ENCODE measurements at regions not wholly inside any gene's neighbourhood (a gene's known extent, or its start where the extent isn't known, plus 50 kb on each side); places are given as distances from the start of the nearest gene placed in this dataset.

- H3K79me2 ChIP-seq (ENCODE audit: insufficient read depth) = no peaks in the 10 kb centered on the region
- H3K9me2 ChIP-seq (ENCODE audit: insufficient read depth) = no peaks in the 10 kb centered on the region
- H3F3A ChIP-seq (ENCODE audit: insufficient read depth) = peaks cover 18% of the 10 kb centered on the region
- WGBS, 2 experiments (ENCODE audit: low coverage in 1 of 2, low lambda C conversion rate in 2 of 2, missing lambda C conversion rate in 2 of 2) = 75% methylated on average over 3 of the region's 3 CpGs
- no peak for DNase-seq
- H3K36me3 ChIP-seq (ENCODE audit: low read depth) = no peaks in the 10 kb centered on the region
- no peak overlapping the region for H3K9ac ChIP-seq
- in situ Hi-C loops (cut with MboI) = no loop called here
- no peak for TF ChIP-seq EZH2phosphoT487 (IDR thresholded peaks at IDR 0.05; ENCODE audit: insufficient read depth, low read depth)
- TF ChIP-seq EZH2 (IDR thresholded peaks at IDR 0.05; ENCODE audit: insufficient read depth, poor library complexity, severe bottlenecking) = no peak
- H3K4me3 ChIP-seq = no peak overlapping the region
- H3K9me3 ChIP-seq (ENCODE audit: low read depth) = no peaks in the 10 kb centered on the region
- no peak overlapping the region for H3K27ac ChIP-seq
- H3K4me1 ChIP-seq (ENCODE audit: insufficient read depth) = peaks cover 27% of the 10 kb centered on the region
- no peak overlapping the region for H2AFZ ChIP-seq
- no peaks in the 10 kb centered on the region for H3K27me3 ChIP-seq (replicated peaks; ENCODE audit: insufficient read depth)
- no peak overlapping the region for H3K4me2 ChIP-seq (ENCODE audit: unreplicated experiment)
- H4K20me1 ChIP-seq (ENCODE audit: insufficient read depth) = no peaks in the 10 kb centered on the region
Observed at GRCh38 chr3:66101901-66102300, 63.2 kb upstream of the MAGI1 start.

- no peak for DNase-seq
- TF ChIP-seq EZH2 (IDR thresholded peaks at IDR 0.05; ENCODE audit: insufficient read depth, poor library complexity, severe bottlenecking) (no peak), EZH2phosphoT487 (IDR thresholded peaks at IDR 0.05; ENCODE audit: insufficient read depth, low read depth) (no peak)
- Histone ChIP-seq H3K4me3 (no peak overlapping the region), H3K4me1 (ENCODE audit: insufficient read depth) (peaks cover 27% of the 10 kb centered on the region), H3K9me2 (ENCODE audit: insufficient read depth) (no peaks in the 10 kb centered on the region), H3K4me2 (ENCODE audit: unreplicated experiment) (no peak overlapping the region), H3K27me3 (replicated peaks; ENCODE audit: insufficient read depth) (no peaks in the 10 kb centered on the region), H2AFZ (no peak overlapping the region), H3K79me2 (ENCODE audit: insufficient read depth) (no peaks in the 10 kb centered on the region), H3K27ac (no peak overlapping the region), H3K9me3 (ENCODE audit: low read depth) (no peaks in the 10 kb centered on the region), H3K36me3 (ENCODE audit: low read depth) (no peaks in the 10 kb centered on the region), H3K9ac (no peak overlapping the region), H4K20me1 (ENCODE audit: insufficient read depth) (no peaks in the 10 kb centered on the region), H3F3A (ENCODE audit: insufficient read depth) (peaks cover 18% of the 10 kb centered on the region)
- in situ Hi-C loops (cut with MboI) = no loop called here
- 84 to 86% methylated on average over 1 of the region's 1 CpG for WGBS, 2 experiments (ENCODE audit: low coverage in 1 of 2, low lambda C conversion rate in 2 of 2, missing lambda C conversion rate in 2 of 2)
Observed at GRCh38 chr3:66099541-66100065, 60.9 kb upstream of the MAGI1 start.

- no peaks in the 10 kb centered on the region for H3K36me3 ChIP-seq (ENCODE audit: low read depth)
- no peaks in the 10 kb centered on the region for H3K79me2 ChIP-seq (ENCODE audit: insufficient read depth)
- H4K20me1 ChIP-seq (ENCODE audit: insufficient read depth) = no peaks in the 10 kb centered on the region
- H3K4me2 ChIP-seq (ENCODE audit: unreplicated experiment) = peak overlapping the region; percentile 47
- 8 to 18% methylated on average over 4 of the region's 4 CpGs for WGBS, 2 experiments (ENCODE audit: low coverage in 1 of 2, low lambda C conversion rate in 2 of 2, missing lambda C conversion rate in 2 of 2)
- peak overlapping the region; percentile 20; the same call in 1 of the 2 replicates for H3K27ac ChIP-seq
- peaks cover 27% of the 10 kb centered on the region for H3K4me1 ChIP-seq (ENCODE audit: insufficient read depth)
- no peaks in the 10 kb centered on the region for H3K27me3 ChIP-seq (replicated peaks; ENCODE audit: insufficient read depth)
- no peak for TF ChIP-seq EZH2 (IDR thresholded peaks at IDR 0.05; ENCODE audit: insufficient read depth, poor library complexity, severe bottlenecking)
- TF ChIP-seq EZH2phosphoT487 (IDR thresholded peaks at IDR 0.05; ENCODE audit: insufficient read depth, low read depth) = no peak
- H2AFZ ChIP-seq = peak overlapping the region; percentile 58; the same call in 1 of the 2 replicates
- no peak overlapping the region for H3K9ac ChIP-seq
- in situ Hi-C loops (cut with MboI) = no loop called here
- H3K9me2 ChIP-seq (ENCODE audit: insufficient read depth) = no peaks in the 10 kb centered on the region
- 0 out of 2 replicates have a peak overlapping the region, but pooled peaks have one; percentile 26 for H3K4me3 ChIP-seq
- DNase-seq = peak; percentile 58
- peaks cover 18% of the 10 kb centered on the region for H3F3A ChIP-seq (ENCODE audit: insufficient read depth)
- H3K9me3 ChIP-seq (ENCODE audit: low read depth) = no peaks in the 10 kb centered on the region
Observed at GRCh38 chr3:66098436-66098835, 59.7 kb upstream of the MAGI1 start.

GRCh38 chr3:66097647-66098046 is 58.9 kb upstream of the MAGI1 start:
- no peak overlapping the region for H3K27ac ChIP-seq
- no peaks in the 10 kb centered on the region for H4K20me1 ChIP-seq (ENCODE audit: insufficient read depth)
- H3K4me1 ChIP-seq (ENCODE audit: insufficient read depth) = peaks cover 27% of the 10 kb centered on the region
- H3K9ac ChIP-seq = no peak overlapping the region
- H3K4me2 ChIP-seq (ENCODE audit: unreplicated experiment) = no peak overlapping the region
- H3K9me2 ChIP-seq (ENCODE audit: insufficient read depth) = no peaks in the 10 kb centered on the region
- no peak overlapping the region for H3K4me3 ChIP-seq
- no peaks in the 10 kb centered on the region for H3K9me3 ChIP-seq (ENCODE audit: low read depth)
- H2AFZ ChIP-seq = no peak overlapping the region
- TF ChIP-seq EZH2 (IDR thresholded peaks at IDR 0.05; ENCODE audit: insufficient read depth, poor library complexity, severe bottlenecking) (no peak), EZH2phosphoT487 (IDR thresholded peaks at IDR 0.05; ENCODE audit: insufficient read depth, low read depth) (no peak)
- 93 to 94% methylated on average over 4 of the region's 4 CpGs for WGBS, 2 experiments (ENCODE audit: low coverage in 1 of 2, low lambda C conversion rate in 2 of 2, missing lambda C conversion rate in 2 of 2)
- peaks cover 18% of the 10 kb centered on the region for H3F3A ChIP-seq (ENCODE audit: insufficient read depth)
- in situ Hi-C loops (cut with MboI) = no loop called here
- H3K79me2 ChIP-seq (ENCODE audit: insufficient read depth) = no peaks in the 10 kb centered on the region
- H3K27me3 ChIP-seq (replicated peaks; ENCODE audit: insufficient read depth) = no peaks in the 10 kb centered on the region
- DNase-seq = no peak
- no peaks in the 10 kb centered on the region for H3K36me3 ChIP-seq (ENCODE audit: low read depth)

All from GM23248 (cell line).